GM18505 (cell line): ENCODE measurements at regions not wholly inside any gene's neighbourhood (a gene's known extent, or its start where the extent isn't known, plus 50 kb on each side); places are given as distances from the start of the nearest gene placed in this dataset.
A peak's percentile ranks its signal among the peaks of the same experiment; 100 is the strongest.

Source experiments
- ATAC-seq: cut with Tn5 transposase; IDR thresholded peaks from one replicate; pipeline ENCODE4 v1.9.1; 2021; ENCODE audit not compliant: unreplicated experiment
- POLR2A ChIP-seq: IDR thresholded peaks from 4 replicates; pipeline ENCODE4 v1.6.1; 2011; ENCODE audit warnings: borderline replicate concordance; ENCODE audit not compliant: insufficient read depth, insufficient read length; ENCODE audit errors: extremely low read depth

DNA sequence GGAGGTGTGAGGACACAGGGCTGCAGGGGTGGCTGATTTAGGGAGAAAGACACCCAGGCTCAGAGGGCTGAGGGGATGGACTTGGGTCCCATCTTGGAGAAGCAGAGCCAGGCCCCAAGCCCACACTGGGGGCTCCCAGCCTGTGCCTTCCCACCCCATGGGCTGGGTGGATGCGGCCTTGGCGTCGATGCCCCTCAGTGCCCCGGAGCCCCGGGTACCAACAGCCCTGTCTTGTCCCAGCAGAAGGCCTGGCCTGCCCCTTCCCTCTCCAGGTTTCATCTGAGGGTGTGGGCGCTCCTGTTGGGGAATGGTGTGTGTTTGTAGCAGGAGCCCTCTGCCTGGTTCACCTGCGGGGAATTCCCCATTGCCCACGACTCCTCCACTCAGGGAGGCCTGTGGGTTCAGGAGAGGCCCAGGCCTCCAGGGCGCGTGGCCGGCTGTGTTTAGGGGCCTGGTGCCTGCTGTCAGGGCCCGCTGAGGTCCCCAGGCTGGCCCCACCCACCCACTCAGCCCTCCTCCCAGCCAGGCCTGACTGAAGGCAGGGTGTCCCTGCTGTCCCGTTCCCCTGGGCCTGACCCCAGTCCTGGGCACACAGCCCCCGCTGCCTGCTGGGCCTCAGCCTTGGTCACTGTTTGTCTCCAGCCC lies 51.1 kb upstream of the BEGAIN start:
- TF ChIP-seq POLR2A, result no peak
- ATAC-seq, result no peak

DNA sequence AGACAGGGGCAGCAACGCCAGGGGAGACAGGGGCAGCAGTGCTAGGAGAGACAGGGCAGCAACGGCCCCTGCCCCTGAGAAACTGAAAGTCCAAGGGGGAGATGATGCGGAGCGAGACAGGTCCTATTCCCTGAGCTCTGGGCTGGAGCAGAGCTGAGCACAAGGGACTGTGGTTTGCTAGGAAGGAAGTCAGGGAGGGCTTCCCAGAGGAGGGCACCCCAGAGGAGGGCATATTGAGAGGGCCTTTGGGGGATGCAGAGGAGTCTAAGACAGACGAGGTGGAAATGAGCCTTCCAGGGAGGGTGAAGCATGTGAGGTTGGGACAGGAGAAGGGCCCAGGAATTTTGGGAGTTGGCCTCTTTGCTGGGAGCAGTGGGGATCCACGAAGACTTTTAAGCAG lies 52.1 kb upstream of the BEGAIN start:
- TF ChIP-seq POLR2A, result no peak
- no peak for ATAC-seq

DNA sequence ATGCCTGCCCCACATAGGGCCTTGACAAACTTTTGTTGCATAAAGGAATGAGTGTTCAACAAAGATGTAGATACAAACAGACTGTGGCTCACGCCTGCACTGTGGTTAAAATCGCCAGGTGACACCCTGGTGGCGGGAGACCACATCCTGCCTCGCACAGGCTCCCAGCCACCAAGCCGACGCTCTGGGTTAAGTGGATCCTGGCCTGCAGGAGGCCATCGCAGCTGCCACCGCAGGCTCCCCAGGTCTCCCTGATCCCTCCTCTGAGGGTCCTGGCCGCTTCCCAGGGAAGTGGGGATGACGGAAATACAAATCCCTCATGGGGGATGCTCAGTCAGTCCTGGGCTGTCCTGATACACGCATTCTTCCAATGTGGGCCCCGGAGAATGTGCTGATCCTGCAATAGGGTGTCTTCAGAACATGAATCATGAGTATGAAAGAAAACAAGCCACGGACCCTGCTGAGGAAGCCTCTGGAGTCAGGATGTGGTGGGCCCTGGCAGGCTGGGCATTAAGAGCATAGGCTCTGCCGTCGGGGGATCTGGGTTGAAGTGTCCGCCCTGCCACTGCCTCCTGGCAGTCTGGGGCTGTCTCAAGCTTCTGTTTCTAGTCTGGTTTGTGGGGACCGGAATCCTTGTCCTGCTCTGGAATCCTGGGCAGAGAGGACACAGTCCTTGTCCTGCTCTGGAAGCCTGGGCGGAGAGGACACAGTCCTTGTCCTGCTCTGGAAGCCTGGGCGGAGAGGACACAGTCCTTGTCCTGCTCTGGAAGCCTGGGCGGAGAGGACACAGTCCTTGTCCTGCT lies 53.5 kb upstream of the BEGAIN start:
- peak; percentile 85 for ATAC-seq
- no peak for TF ChIP-seq POLR2A

DNA sequence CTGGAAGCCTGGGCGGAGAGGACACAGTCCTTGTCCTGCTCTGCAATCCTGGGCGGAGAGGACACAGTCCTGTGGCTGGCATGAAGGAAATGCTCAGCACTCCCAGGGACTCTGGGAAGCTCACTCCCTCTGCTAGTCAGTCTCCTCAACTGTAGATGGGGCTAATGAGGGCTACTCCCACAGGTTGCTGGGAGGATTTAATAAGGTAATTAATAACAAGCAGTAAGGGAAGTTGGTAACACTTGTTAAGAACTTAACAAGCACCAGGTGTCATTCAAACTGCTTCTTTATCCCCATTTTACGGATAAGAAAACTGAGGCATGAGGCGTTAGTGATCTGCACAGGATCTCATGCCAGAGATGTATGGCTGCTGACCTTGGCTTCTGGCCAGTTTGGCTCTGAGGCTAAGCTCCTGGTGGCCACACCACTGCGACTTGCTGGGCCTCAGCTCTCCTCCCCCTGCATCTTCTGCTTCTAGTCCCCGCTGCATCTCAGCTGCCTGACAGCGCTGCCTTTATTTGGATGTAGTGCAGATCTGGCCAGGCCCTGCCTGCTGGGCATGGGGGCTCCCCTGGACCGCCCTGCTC lies 54.1 kb upstream of the BEGAIN start:
- ATAC-seq, result no peak
- no peak for TF ChIP-seq POLR2A

DNA sequence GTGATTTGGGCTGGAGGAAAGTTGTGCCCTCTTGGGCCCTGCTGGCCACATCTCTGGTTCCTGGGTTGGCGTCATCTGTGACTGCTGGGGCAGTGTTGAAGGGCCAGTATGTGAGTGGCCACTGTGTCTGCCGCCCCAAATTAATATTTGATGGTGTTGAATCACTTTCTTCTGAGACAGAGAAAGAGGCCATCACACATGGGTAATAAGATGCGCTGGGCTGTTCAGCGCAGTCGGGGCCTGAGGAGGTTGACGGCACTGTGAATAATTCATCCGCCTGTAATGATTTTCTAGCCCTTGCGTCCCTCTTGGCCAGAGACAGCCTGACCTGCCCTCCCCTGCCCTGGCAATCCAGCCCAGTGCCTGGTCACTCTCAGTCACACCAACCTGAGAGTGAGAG lies 56.2 kb upstream of the BEGAIN start:
- no peak for ATAC-seq
- TF ChIP-seq POLR2A, result no peak

DNA sequence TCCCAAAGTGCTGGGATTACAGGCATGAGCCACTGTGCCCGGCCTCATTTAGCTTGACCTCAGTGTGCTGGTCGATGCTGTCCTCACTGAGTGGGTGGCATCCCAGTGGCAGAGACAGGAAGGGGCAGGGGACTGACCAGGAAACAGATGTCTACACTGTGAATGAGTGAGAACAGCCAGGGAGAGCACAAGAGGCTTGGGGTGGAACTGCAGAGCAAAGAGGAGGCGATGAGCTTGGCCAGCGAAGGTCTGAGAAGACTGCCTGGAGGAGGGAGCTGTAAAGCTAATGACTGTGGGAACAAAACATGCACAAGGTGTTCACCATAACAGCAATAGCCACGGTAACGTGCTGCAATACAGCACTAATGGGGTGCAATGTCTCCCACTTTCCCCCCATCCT lies 57.2 kb upstream of the BEGAIN start:
- TF ChIP-seq POLR2A, result no peak
- ATAC-seq, result no peak

DNA sequence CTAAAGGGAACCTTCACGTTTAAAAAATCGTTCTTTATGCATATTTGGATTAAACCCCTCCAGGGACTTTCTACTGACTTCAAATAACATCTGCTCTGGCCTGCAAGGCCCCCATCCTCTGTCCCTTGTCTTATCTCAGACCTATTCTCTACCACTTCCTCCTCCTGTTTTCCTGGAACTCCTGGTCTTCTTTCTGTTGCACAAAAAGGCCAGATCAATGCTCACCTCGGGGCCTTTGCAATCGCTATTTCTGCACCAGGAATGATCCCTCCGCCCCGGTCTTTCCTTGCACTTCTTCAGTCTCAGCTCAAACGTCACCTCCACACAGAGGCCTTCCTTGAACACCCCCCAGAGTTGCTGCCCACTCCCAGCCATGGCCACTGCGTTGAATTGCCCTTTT lies 57.6 kb upstream of the BEGAIN start:
- TF ChIP-seq POLR2A, result no peak
- ATAC-seq, result no peak

DNA sequence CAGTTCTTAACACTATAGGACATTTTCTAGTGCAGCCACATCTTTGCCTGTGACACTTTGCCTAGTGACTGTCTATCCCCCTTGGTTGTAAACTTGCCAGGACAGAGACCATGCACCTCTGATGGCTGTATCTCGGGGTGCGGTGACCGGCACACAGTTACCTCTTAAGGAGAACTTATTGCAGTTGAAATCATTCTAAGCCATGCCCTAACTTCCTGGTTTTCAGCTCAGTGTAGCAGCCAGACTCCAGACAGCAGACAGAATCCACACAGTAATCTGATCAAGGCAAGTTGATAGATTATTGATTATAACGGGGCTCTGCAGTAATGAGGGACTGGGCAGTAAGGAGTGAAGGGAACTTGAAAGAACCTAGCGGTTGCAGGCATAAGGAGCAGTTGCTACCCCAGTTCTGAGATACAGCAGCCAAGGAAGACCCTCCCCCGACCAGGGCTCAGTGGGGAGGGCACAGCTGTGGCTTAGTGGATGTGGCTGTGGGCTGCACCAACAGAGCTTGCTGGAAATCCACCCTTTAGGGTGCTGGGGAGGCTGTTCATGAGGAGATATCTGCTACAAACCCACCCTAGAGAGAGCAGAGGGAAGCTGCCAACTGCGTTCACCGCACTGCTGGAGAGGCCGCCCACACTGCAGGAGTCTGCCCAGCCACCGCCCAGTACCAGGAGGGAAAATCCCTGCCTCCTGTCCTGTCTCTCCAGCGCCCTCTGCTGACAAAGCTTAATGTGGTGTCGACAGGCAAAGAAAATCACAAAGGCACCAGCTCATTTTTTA lies 58.2 kb upstream of the BEGAIN start:
- ATAC-seq, result peak; percentile 46

DNA sequence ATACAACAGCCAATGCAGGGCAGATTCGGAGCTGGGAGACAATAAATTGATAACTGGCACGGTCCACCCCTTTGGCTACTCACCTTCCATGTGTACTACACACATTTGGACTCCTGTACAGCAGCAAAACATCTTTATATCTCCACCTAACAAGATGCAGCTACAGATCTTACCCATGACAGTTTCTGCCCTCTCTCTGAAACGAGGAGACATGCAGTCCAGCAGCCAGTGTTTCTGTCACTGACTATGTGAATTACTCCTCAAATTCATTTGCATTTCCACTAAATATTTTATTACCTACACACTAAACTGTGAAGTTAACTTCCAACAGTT lies 58.7 kb upstream of the BEGAIN start:
- ATAC-seq, result no peak
- TF ChIP-seq POLR2A, result no peak

More for the DNA sequence above, 58.2 kb upstream of the BEGAIN start:
- no peak for TF ChIP-seq POLR2A

DNA sequence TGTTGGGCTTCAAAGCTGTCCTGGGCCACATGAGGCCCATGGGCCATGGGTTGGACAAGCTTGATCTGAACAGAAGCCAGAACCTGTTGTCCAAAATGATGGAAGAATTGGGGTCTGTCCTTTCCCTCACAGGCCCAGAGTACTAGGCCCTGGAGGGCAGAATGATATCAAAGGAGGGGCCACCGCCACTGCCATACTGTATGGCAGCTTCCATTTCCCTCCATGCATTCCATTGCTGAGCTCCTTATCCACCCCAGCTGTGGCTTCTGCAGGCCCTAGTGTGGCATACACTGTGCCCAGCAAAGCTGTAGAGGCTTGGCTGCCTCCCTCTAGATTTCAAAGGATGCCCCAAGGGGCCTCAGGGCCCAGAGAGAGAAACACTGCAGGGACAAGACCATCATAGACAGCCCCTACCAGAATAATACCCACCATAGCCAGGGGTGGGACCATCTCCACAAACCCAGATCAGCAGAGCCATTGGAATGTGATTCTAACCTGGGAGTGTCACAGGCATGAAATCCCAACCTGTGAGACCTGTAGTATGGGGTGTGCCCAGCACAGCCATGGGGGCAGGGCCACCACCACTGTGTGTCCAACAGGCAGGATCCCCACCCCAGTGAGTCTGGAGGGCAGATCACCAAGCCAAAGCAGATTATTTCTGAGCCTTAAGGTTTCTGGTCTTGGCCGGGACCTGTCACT lies 61.4 kb upstream of the BEGAIN start:
- no peak for TF ChIP-seq POLR2A
- ATAC-seq, result no peak

DNA sequence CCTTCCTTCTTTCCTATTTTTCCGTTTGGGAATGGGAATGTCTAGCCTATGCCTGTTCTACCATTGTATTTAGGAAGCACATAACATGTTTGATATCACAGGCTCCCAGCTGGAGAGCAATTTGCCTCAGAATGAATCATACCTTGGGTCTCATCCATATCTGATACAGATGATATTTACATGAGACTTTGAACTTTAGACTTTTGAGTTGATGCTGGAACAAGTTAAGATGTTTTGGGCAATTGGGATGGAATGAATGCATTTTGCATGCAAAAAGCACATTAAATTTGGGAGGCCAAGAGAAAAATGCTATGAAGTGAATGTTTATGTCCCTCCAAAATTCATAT lies 61.9 kb upstream of the BEGAIN start:
- no peak for TF ChIP-seq POLR2A
- no peak for ATAC-seq

DNA sequence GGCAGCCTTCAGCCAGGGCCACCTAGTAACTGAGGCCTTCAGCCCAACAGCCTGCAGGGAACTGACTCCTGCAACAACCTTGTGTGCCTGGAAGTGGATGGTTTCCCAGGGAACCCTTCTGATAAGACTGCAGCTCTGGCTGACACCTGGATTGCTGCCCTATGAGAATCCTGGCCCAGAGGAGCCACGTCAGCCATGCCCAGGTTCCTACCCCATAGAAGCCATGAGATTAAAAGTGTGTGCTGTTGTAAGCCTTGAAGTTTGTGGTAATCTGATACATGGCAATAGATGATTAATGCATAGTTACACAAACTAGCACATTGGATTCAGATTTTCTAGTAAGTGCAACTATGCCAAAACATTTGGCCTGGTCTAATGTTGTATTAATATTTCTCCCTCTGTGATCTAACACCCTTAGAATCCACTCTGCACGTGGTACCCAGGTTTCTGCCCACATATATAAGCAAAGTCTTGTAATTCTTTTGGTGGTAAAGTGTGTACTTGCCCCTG lies 64.8 kb upstream of the BEGAIN start:
- TF ChIP-seq POLR2A, result no peak
- ATAC-seq, result no peak

DNA sequence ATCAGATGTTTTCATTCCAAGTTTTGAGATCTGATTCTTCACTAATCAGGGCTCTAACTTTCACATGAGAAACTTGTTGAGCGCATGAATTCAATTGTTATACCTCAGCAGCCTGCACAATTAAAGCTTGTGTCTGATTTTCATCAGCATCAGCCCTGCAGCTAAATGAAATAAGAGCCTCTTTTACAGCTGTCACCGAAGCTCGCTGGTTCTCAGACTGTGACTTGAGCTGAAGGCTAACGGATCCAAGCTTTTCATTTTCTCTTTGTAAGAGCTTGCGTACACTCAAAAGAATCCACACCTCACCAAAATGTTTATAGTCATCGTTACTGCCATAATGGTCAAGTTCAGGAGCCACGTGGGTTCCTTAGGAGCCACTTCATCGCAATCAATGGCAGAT lies 65.5 kb upstream of the BEGAIN start:
- ATAC-seq, result no peak
- no peak for TF ChIP-seq POLR2A
